ENCODE measurements at regions not wholly inside any gene's neighbourhood (a gene's known extent, or its start where the extent isn't known, plus 50 kb on each side); places are given as distances from the start of the nearest gene placed in this dataset.

- DNase-seq: no peak
Measured at GRCh38 chr5:142507531-142508372, 178.1 kb downstream of the FGF1 start.

- no peak for DNase-seq
Measured at GRCh38 chr5:142506756-142507155, 179.1 kb downstream of the FGF1 start.

GRCh38 chr5:142506046-142506445 lies 179.8 kb downstream of the FGF1 start:
- DNase-seq: no peak

DNA sequence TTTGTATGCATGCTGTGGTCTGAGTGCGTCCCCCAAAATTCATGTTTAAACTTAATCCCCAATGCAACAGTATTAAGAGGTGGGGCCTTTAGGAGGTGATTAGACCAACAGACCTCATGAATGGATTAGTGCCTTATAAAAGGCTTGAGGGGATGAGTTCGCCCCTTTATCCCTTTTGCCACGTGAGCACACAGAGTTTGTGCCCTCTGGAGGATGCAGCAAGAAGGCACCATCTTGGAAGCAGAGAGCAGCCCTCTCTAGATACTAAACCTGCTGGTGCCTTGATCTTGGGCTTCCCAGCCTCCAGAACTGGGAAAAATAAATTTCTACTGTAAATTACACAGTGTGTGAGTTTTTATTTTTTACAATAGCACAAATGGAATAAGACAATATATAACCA lies 177.1 kb upstream of the SPRY4 start:
- DNase-seq: no peak

DNA sequence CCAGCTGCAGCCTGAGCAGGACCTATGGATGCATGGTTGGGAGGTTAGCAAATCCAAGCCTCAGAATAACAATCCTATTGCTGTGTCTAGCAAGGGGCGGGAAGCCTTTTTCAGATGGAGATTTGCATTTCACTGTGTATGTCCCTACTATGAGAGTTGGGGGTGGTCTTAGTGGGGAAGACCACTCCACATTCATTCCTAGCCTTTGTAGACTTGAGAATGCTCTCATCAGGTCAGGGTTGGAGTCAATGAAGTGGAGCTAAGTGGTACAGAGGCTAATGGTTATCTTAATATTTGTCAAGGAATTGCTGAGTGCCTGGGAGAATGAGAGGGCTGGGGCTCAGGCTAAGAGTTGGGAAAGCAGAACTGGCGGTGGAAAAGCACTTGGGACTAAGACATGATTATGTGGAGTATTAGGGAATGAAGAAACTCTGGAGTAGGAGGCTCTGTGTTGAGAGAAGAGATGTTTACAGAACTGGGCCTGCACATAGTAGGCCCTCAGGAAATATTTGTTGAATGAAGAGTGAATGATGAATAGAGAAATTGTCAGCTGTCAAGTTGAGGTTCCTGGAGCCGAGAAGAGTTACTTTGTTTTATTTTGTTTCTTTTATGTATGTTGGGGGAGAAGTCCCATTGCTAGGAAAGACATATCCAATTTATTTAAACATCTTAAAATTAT lies 175.5 kb upstream of the SPRY4 start:
- DNase-seq: no peak

- no peak for DNase-seq
Measured at GRCh38 chr5:142499591-142500226, 174.9 kb upstream of the SPRY4 start.

DNA sequence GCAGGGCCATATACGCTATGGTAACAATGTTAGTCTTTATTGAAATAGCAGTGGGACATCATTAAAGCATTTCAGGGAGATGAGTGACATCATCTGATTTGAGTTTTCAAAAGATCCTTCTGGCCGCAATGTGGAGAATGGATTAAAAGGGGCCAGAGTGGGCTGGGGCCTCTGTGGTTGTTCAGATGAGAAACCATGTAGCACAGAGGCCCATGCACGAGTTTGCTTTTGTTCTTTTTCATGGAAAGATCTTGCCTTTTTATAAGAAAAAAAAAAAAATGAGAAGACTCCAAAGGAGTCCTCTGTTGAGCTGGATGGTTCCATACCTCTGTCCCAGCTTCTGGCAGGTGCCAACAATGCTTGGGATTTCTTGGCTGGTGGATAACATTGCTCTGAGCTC lies 173.5 kb upstream of the SPRY4 start:
- DNase-seq: no peak

- no peak for DNase-seq
Measured at GRCh38 chr5:142495531-142495930, 170.7 kb upstream of the SPRY4 start.

- no peak for DNase-seq
Measured at GRCh38 chr5:142493875-142494518, 169.2 kb upstream of the SPRY4 start.

DNA sequence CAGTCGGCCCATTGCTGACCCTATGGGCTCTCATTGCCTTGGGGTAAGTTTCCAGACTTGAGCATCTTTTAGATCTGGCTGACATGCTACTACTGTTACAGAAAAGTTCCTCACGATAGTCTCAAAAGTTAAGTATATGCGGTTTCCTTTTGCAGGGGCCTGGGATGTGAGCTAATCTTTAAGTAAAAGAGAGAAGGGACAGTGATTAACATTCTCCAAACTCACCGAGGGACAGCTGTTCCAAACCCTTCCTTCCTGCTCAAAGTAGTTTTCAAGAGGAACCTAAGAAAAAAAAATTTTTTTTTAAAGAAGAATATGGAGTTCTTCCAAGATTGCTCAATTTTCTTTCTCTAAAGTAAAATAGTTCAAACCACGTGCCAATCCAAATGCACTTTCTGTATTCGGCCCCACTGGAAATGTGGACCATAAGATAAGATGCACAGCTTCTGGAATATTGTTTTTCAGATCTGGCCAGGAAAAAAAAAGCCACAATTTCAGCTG lies 168.0 kb upstream of the SPRY4 start:
- DNase-seq: no peak

GRCh38 chr5:142491679-142492078 lies 166.9 kb upstream of the SPRY4 start:
- DNase-seq: no peak

DNA sequence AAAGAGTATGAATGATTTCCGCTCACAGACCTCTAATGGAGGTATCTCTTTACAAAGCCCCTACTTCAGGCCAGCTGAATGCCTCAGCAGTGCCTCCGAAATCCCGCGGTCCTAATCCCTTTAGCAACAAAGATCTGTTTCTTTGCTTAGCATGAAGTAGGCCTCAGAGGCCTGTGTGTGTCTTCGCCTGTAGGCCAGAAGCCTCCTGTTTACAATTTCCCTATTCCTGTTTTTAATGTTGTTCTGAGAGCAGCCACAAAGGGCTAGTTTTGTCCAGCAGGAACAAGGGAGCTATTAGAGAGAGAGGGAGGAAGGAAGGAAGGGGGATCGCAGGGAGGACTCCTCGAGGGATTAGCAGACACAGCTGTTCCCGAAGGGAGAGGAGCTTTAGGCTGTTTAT lies 166.4 kb upstream of the SPRY4 start:
- DNase-seq: no peak

DNA sequence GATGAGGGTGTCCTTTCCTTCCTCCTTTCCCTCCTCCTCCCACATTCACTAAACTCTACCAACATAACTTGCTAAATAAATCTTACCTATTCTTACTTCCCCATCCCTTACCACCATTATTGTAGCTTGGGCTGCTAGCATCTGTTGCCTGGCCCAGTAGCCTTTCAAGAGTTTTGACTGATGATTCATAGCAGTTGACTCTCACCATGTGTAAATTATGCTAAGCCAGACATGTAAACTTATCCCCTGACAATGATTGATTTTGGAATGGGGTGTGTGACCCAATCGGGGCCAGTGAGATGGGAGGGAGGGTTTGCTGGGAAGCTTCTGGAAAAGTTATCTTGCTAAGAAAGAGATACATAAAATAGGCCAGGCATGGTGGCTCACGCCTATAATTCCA lies 161.8 kb upstream of the SPRY4 start:
- DNase-seq: no peak

DNA sequence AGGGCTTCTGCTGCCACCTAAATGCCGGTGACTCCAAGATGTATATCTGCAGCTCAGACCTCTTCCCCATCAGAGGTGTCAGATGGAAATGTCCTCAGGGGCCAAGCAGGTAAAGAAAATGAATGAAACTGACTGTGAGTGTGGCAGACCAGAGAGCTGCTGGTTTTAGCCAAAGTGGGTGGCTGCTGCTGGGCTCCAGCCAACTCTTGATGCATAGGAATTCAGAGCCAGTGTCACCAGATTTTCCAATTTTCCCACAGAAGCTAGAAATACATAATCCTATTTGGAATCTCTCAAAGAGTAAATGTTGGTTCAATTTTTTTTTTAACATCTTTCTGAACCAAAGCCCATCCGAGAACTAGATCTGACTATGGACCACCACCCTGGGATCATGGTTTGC lies 161.2 kb upstream of the SPRY4 start:
- DNase-seq: no peak

DNA sequence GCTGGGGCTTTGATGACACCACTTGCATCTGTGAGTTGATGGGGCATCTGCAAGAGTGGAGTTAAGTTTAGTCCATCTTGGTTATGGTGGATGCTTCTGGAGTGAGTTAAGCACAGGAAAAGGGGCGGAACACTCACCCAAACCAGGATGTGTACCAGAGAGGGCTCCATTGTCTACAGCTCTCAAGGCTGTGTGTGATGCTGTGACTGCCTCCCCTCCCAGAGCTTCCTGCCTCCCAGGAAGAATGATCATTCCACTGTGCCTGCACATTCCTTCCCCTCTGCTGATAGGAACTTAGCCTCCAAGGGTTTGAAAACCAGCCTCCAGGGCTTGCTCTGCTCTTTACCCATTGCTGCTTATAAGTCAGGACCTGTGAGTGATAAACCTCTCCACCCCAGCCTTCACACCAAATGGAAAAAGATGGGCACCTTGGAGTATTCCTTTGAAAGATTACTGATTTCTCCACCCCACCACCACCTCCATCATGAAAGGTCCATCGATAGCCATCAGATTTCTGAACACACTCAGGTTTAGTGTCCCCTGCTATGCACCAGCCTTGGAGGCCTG lies 160.1 kb upstream of the SPRY4 start:
- no peak for DNase-seq

DNA sequence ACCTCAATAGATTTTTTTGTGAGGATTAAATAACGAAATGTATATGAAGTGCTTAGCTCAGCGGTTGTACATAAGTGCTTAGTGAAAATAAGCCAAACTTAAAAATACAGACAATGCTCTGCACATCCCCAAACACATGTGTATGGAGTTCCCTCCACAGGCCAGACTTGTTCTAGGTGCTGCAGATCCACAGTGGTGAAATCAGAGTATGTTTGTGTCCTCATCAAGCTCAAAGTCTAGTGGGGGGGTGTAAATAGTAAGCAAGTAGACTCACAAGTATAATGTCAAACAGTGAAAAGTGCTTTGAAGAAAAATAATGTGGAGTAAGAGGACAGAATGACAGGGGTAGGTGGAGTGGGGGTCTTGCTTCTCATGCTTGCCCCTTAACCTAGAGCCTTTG lies 157.4 kb upstream of the SPRY4 start:
- DNase-seq: no peak

DNA sequence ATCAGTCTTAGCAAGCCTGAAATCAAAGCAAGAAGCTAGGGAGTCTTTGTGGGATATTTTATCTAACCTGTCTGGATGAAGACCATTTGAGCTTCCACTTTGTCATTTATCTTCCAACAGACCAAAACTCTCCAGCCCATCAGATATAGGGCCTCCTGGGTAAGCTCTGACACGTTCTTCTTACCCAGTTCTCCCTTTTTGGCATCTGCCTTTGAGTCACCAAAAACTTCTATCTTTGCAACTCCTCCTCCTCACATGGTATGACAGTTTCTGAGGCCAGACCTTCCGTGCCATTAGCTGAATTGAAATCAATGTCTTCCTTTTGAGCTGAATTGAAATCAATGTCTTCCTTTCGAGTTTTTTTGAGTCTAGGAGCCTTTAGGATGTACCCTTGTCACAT lies 156.6 kb upstream of the SPRY4 start:
- no peak for DNase-seq

- no peak for DNase-seq
Measured at GRCh38 chr5:142479854-142480519, 155.2 kb upstream of the SPRY4 start.

DNA sequence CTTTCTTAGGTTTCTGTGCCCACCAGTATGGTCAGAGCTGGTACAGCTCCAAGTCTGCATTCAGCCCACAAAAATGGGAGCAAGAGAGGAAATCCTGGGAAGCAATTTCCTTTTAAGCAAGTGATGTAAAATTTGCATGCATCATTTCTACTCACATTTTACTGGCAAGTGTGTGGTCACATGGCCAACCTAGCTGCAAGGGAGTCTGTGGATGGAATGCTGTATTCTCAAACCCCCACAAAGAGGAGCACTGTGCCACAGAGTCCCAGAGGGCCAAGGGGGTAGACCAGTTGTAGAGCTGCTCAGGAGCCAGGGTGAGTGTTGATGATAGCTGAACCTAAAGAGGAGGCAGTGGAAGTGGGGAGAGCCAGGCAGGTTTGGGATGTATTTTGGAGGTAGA lies 154.3 kb upstream of the SPRY4 start:
- no peak for DNase-seq

GRCh38 chr5:142478113-142478512 lies 153.3 kb upstream of the SPRY4 start:
- DNase-seq: no peak

GRCh38 chr5:142475102-142475513 lies 150.3 kb upstream of the SPRY4 start:
- DNase-seq: no peak

- DNase-seq: no peak
Measured at GRCh38 chr5:142474431-142475094, 149.7 kb upstream of the SPRY4 start.
